ENCODE measurements at regions not wholly inside any gene's neighbourhood (a gene's known extent, or its start where the extent isn't known, plus 50 kb on each side); places are given as distances from the start of the nearest gene placed in this dataset.

DNA sequence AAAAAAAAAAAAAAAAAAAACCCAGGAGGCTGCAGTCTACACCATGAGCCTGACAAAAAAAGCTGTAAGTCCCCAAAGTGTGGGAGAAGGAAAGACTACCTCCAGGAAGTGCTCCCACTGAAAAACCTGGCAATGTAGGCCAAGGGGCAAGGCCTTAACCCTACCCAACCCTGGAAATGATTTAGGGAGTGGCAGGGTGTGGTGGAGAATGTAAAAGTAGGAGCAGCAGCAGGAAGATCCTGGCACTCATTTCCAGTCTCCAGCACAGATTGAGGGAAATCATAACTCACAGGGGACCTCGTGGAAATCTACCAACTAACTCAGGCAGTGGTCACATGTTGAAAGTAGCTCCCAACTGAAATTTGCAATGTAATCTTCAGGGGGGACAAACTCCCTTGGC is 839.5 kb downstream of the EPHA3 start:
- TF ChIP-seq, protein P1, sequence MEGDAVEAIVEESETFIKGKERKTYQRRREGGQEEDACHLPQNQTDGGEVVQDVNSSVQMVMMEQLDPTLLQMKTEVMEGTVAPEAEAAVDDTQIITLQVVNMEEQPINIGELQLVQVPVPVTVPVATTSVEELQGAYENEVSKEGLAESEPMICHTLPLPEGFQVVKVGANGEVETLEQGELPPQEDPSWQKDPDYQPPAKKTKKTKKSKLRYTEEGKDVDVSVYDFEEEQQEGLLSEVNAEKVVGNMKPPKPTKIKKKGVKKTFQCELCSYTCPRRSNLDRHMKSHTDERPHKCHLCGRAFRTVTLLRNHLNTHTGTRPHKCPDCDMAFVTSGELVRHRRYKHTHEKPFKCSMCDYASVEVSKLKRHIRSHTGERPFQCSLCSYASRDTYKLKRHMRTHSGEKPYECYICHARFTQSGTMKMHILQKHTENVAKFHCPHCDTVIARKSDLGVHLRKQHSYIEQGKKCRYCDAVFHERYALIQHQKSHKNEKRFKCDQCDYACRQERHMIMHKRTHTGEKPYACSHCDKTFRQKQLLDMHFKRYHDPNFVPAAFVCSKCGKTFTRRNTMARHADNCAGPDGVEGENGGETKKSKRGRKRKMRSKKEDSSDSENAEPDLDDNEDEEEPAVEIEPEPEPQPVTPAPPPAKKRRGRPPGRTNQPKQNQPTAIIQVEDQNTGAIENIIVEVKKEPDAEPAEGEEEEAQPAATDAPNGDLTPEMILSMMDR (IDR thresholded peaks at IDR 0.05) = no peak
- TF ChIP-seq POLR2A (IDR thresholded peaks at IDR 0.05) = no peak

Data from Peyer's patch (tissue), 4 donors.